MM.1S (cell line): ENCODE measurements at regions not wholly inside any gene's neighbourhood (a gene's known extent, or its start where the extent isn't known, plus 50 kb on each side); places are given as distances from the start of the nearest gene placed in this dataset.
"Not testable (repeated sequence)": the region's sequence is repeated elsewhere in the genome, so short reads cannot be mapped to it uniquely, and the experiment has no call there.

Experiments
- DNase-seq: peaks from one replicate; pipeline ENCODE4 v3.0.0-alpha.2; 2015
- H2AFZ ChIP-seq: fragments of 300-600 bp; sonication (generic); 2 replicates; pipeline ENCODE4 v1.6.0; 2016; ENCODE audit warnings: antibody characterized with exemption, low read length
- H3F3A ChIP-seq: fragments of 300-600 bp; sonication (generic); 2 replicates; pipeline ENCODE4 v1.6.1; 2016; ENCODE audit warnings: mild to moderate bottlenecking, antibody characterized with exemption, low read length, moderate library complexity, mixed read lengths; ENCODE audit not compliant: insufficient read depth
- H3K27ac ChIP-seq: fragments of 300-600 bp; sonication (generic); 2 replicates; pipeline ENCODE4 v1.5.1; 2016; ENCODE audit warnings: mild to moderate bottlenecking, low read length
- H3K27me3 ChIP-seq: fragments of 300-600 bp; sonication (generic); replicated peaks from 2 replicates; pipeline ENCODE4 v1.6.0; 2016; ENCODE audit warnings: low read length; ENCODE audit not compliant: insufficient read depth
- H3K36me3 ChIP-seq: fragments of 300-600 bp; sonication (generic); replicated peaks from 2 replicates; pipeline ENCODE4 v1.6.1; 2016; ENCODE audit warnings: mild to moderate bottlenecking, low read length, mixed read lengths; ENCODE audit not compliant: insufficient read depth
- H3K4me1 ChIP-seq: fragments of 300-600 bp; sonication (generic); 2 replicates; pipeline ENCODE4 v1.6.1; 2016; ENCODE audit warnings: low read length, mixed read lengths
- H3K4me2 ChIP-seq: fragments of 300-600 bp; sonication (generic); 2 replicates; pipeline ENCODE4 v1.6.0; 2016; ENCODE audit warnings: low read depth, low read length
- H3K4me3 ChIP-seq: fragments of 300-600 bp; sonication (generic); 2 replicates; pipeline ENCODE4 v1.5.1; 2016; ENCODE audit warnings: low read length, mixed read lengths
- H3K79me2 ChIP-seq: fragments of 300-600 bp; sonication (generic); 2 replicates; pipeline ENCODE4 v1.6.1; 2016; ENCODE audit warnings: mixed run types, low read length, mixed read lengths
- H3K9ac ChIP-seq: fragments of 300-600 bp; sonication (generic); 2 replicates; pipeline ENCODE4 v1.6.1; 2016; ENCODE audit warnings: low read length, mixed read lengths
- H3K9me2 ChIP-seq: fragments of 300-600 bp; sonication (generic); replicated peaks from 2 replicates; pipeline ENCODE4 v1.6.1; 2016; ENCODE audit warnings: mild to moderate bottlenecking, low read length, mixed read lengths; ENCODE audit not compliant: insufficient read depth
- H3K9me3 ChIP-seq: fragments of 300-600 bp; sonication (generic); replicated peaks from 2 replicates; pipeline ENCODE4 v1.6.1; 2016; ENCODE audit warnings: mild to moderate bottlenecking, low read length, mixed read lengths; ENCODE audit not compliant: insufficient read depth
- H4K20me1 ChIP-seq: fragments of 300-600 bp; sonication (generic); 2 replicates; pipeline ENCODE4 v1.6.1; 2016; ENCODE audit warnings: mild to moderate bottlenecking, low read length, moderate library complexity, mixed read lengths; ENCODE audit not compliant: insufficient read depth
- EZH2 ChIP-seq: fragments of 300-600 bp; sonication (generic); optimal IDR thresholded peaks from 2 replicates; pipeline ENCODE3; 2017; ENCODE audit warnings: low read depth, mild to moderate bottlenecking, antibody characterized with exemption, low read length, mixed read lengths
- EZH2phosphoT487 ChIP-seq: fragments of 300-600 bp; sonication (generic); IDR thresholded peaks from 2 replicates; pipeline ENCODE4 v1.6.1; 2018; ENCODE audit warnings: antibody characterized with exemption, low read length
- TF ChIP-seq, protein P1 (sequence below): fragments of 300-600 bp; sonication (generic); IDR thresholded peaks from 2 replicates; pipeline ENCODE4 v1.5.1; 2016; ENCODE audit warnings: antibody characterized with exemption, low read length, mixed read lengths

GRCh38 chr11:115980337-115981103, 476.3 kb upstream of the CADM1 start:
- Histone ChIP-seq H3K4me3 (no peak overlapping the region), H3K79me2 (no peaks in the 10 kb centered on the region), H3K27ac (no peak overlapping the region), H3K27me3 (no peaks in the 10 kb centered on the region), H3K4me2 (no peak overlapping the region), H3K9me3 (no peaks in the 10 kb centered on the region), H3K4me1 (no peaks in the 10 kb centered on the region), H4K20me1 (no peaks in the 10 kb centered on the region), H2AFZ (no peak overlapping the region), H3K36me3 (no peaks in the 10 kb centered on the region), H3K9ac (no peak overlapping the region), H3K9me2 (no peaks in the 10 kb centered on the region), H3F3A (no peaks in the 10 kb centered on the region)
- no peak for TF ChIP-seq EZH2phosphoT487
- TF ChIP-seq, protein P1, sequence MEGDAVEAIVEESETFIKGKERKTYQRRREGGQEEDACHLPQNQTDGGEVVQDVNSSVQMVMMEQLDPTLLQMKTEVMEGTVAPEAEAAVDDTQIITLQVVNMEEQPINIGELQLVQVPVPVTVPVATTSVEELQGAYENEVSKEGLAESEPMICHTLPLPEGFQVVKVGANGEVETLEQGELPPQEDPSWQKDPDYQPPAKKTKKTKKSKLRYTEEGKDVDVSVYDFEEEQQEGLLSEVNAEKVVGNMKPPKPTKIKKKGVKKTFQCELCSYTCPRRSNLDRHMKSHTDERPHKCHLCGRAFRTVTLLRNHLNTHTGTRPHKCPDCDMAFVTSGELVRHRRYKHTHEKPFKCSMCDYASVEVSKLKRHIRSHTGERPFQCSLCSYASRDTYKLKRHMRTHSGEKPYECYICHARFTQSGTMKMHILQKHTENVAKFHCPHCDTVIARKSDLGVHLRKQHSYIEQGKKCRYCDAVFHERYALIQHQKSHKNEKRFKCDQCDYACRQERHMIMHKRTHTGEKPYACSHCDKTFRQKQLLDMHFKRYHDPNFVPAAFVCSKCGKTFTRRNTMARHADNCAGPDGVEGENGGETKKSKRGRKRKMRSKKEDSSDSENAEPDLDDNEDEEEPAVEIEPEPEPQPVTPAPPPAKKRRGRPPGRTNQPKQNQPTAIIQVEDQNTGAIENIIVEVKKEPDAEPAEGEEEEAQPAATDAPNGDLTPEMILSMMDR = no peak
- TF ChIP-seq EZH2 = no peak
- DNase-seq = no peak

DNA sequence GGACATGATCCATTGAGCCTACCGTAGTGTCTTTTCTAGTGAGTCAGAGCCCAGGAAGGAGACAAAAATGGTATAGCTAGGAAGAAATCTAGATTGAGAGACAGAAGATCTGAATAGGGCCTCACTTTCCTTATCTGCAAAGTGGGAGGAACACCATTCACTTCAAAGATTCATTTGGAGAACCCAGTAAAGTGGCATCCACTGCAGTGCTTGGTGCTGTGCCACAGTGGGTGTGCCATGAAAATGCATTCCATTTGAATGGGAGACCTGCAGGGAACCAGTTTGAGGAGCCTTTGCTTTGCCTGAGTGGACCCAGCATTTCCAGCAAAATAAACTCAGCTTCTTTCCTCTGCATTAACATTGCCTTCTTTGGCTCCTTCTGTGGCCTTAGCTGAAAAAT, 470.5 kb upstream of the CADM1 start:
- Histone ChIP-seq H3K9me2 (no peaks in the 10 kb centered on the region), H3K79me2 (no peaks in the 10 kb centered on the region), H3K27me3 (no peaks in the 10 kb centered on the region), H3K4me3 (no peak overlapping the region), H3K4me1 (no peaks in the 10 kb centered on the region), H3K4me2 (no peak overlapping the region), H3K9me3 (no peaks in the 10 kb centered on the region), H3K36me3 (no peaks in the 10 kb centered on the region), H3K27ac (no peak overlapping the region), H3K9ac (no peak overlapping the region), H2AFZ (no peak overlapping the region), H4K20me1 (no peaks in the 10 kb centered on the region), H3F3A (no peaks in the 10 kb centered on the region)
- TF ChIP-seq EZH2phosphoT487 (no peak), EZH2 (no peak)
- TF ChIP-seq, protein P1 = no peak
- DNase-seq = no peak

DNA sequence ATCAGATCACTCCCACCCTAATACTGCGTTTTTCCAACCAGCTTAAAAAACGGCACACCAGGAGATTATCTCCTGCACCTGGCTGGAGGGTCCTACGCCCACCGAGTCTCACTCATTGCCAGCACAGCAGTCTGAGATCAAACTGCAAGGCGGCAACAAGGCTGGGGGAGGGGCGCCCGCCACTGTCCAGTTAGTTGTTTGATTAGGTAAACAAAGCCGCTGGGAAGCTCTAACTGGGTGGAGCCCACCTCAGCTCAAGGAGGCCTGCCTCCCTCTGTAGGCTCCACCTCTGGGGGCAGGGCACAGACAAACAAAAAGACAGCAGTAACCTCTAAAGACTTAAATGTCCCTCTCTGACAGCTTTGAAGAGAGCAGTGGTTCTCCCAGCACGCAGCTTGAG, 463.0 kb upstream of the CADM1 start:
- not testable (repeated sequence) for H3K4me2 ChIP-seq, H3F3A ChIP-seq, H3K9ac ChIP-seq, H3K36me3 ChIP-seq, H3K9me2 ChIP-seq, H3K79me2 ChIP-seq, H2AFZ ChIP-seq, H4K20me1 ChIP-seq, DNase-seq, H3K9me3 ChIP-seq, H3K4me3 ChIP-seq, H3K27ac ChIP-seq, H3K4me1 ChIP-seq, H3K27me3 ChIP-seq

DNA sequence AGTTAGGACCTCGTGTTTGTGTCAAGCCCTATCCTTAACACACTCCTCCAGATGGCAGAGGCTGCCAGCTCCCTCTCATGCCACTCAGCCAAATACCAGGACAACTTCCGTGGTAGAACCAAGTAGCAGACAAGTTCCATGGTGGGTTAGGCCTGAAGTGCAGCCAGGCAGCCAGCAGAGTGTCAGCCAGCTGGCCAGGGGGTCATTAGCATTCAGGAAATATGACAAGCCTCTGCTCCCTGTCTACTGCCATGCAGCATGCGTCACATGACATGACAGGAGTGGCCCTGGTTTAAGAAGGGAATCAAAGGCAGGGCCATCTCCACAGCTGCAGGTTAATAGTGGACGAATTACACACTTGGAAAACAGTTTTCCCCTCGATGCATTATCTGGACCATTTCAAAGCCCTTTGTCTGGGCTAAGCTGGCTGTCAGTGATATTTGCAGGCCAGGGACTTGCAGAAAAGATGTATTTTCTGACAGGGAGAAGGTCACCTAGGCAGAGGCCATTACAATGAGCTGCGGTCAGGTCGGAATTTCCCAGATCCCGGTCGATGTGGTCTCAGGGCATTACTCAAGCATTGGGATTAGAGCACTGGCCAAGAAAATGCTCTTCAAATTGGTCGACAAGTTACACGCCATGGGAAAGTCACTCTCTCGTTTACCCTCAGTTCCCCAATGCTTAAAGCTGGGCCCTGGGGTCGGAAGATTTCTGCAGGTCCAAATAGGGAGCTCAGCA, 461.7 kb upstream of the CADM1 start:
- no peaks in the 10 kb centered on the region for H3K9me2 ChIP-seq
- TF ChIP-seq EZH2 (no peak), EZH2phosphoT487 (no peak)
- TF ChIP-seq, protein P1 = no peak
- no peak overlapping the region for H3K27ac ChIP-seq
- H3K9ac ChIP-seq = no peak overlapping the region
- no peaks in the 10 kb centered on the region for H3K4me1 ChIP-seq
- no peak overlapping the region for H3K4me2 ChIP-seq
- no peaks in the 10 kb centered on the region for H3K36me3 ChIP-seq
- H2AFZ ChIP-seq = no peak overlapping the region
- no peaks in the 10 kb centered on the region for H3K79me2 ChIP-seq
- no peak overlapping the region for H3K4me3 ChIP-seq
- H4K20me1 ChIP-seq = no peaks in the 10 kb centered on the region
- H3K27me3 ChIP-seq = no peaks in the 10 kb centered on the region
- H3F3A ChIP-seq = no peaks in the 10 kb centered on the region
- DNase-seq = no peak
- H3K9me3 ChIP-seq = no peaks in the 10 kb centered on the region
